HG02852 (cell line): ENCODE measurements at regions not wholly inside any gene's neighbourhood (a gene's known extent, or its start where the extent isn't known, plus 50 kb on each side); places are given as distances from the start of the nearest gene placed in this dataset.

Source experiments
- ATAC-seq: cut with Tn5 transposase; IDR thresholded peaks from one replicate; pipeline ENCODE4 v1.9.1; 2021; ENCODE audit warnings: mild to moderate bottlenecking, moderate library complexity; ENCODE audit not compliant: unreplicated experiment

- ATAC-seq: no peak
These were observed 742.1 kb downstream of the MAFB start for GRCh38 chr20:39946931-39947330.

GRCh38 chr20:39946053-39946810 lies 742.8 kb downstream of the MAFB start:
- no peak for ATAC-seq

- no peak for ATAC-seq
These were observed 744.2 kb downstream of the MAFB start for GRCh38 chr20:39944861-39945260.

GRCh38 chr20:39943336-39943735 lies 745.7 kb downstream of the MAFB start:
- ATAC-seq: no peak

- no peak for ATAC-seq
These were observed 747.8 kb downstream of the MAFB start for GRCh38 chr20:39941245-39941644.

GRCh38 chr20:39939241-39939865 lies 749.7 kb downstream of the MAFB start:
- no peak for ATAC-seq

- no peak for ATAC-seq
These were observed 752.6 kb downstream of the MAFB start for GRCh38 chr20:39936401-39936800.

- ATAC-seq: no peak
These were observed 753.1 kb downstream of the MAFB start for GRCh38 chr20:39935901-39936300.

- ATAC-seq: no peak
These were observed 772.7 kb downstream of the MAFB start for GRCh38 chr20:39916236-39916765.

- no peak for ATAC-seq
These were observed 775.8 kb downstream of the MAFB start for GRCh38 chr20:39913274-39913673.

GRCh38 chr20:39911497-39911896 lies 777.5 kb downstream of the MAFB start:
- no peak for ATAC-seq

- no peak for ATAC-seq
These were observed 778.5 kb downstream of the MAFB start for GRCh38 chr20:39910536-39910935.

GRCh38 chr20:39909447-39909846 lies 779.6 kb downstream of the MAFB start:
- no peak for ATAC-seq

GRCh38 chr20:39904476-39905112 lies 784.4 kb downstream of the MAFB start:
- no peak for ATAC-seq

- no peak for ATAC-seq
These were observed 785.1 kb downstream of the MAFB start for GRCh38 chr20:39903806-39904465.

GRCh38 chr20:39899881-39900280 lies 789.2 kb downstream of the MAFB start:
- no peak for ATAC-seq

- no peak for ATAC-seq
These were observed 790.6 kb downstream of the MAFB start for GRCh38 chr20:39898467-39898852.

- ATAC-seq: no peak
These were observed 791.1 kb downstream of the MAFB start for GRCh38 chr20:39897781-39898466.

- ATAC-seq: no peak
These were observed 792.0 kb downstream of the MAFB start for GRCh38 chr20:39897058-39897457.

GRCh38 chr20:39894067-39894466 lies 795.0 kb downstream of the MAFB start:
- ATAC-seq: no peak
